PC-9 (cell line): ENCODE measurements at regions not wholly inside any gene's neighbourhood (a gene's known extent, or its start where the extent isn't known, plus 50 kb on each side); places are given as distances from the start of the nearest gene placed in this dataset.

ENCODE experiments used
- CTCF ChIP-seq: fragments of 200-600 bp; sonication (generic); conservative IDR thresholded peaks from 2 replicates; pipeline ENCODE4 v1.6.1; 2017; ENCODE audit warnings: mixed run types, antibody characterized with exemption, mild to moderate bottlenecking, moderate library complexity
- EZH2 ChIP-seq: fragments of 200-600 bp; sonication (generic); IDR thresholded peaks from 2 replicates; pipeline ENCODE4 v1.8.0; 2017; ENCODE audit warnings: antibody characterized with exemption, low read depth

- TF ChIP-seq CTCF: no peak
- no peak for TF ChIP-seq EZH2
These were observed 210.9 kb upstream of the NOCT start for GRCh38 chr4:138804711-138805110.
